Gastroesophageal sphincter (tissue), 3 donors: ENCODE measurements at regions not wholly inside any gene's neighbourhood (a gene's known extent, or its start where the extent isn't known, plus 50 kb on each side); places are given as distances from the start of the nearest gene placed in this dataset.

Experiments used
- EP300 ChIP-seq: sonication (generic); formaldehyde crosslinking; IDR thresholded peaks from one replicate; pipeline ENCODE4 v1.6.1; 2017; ENCODE audit warnings: antibody characterized with exemption, mild to moderate bottlenecking
- POLR2A ChIP-seq, 2 donors: fragments of 450-650 bp; IDR thresholded peaks; one replicate each; pipeline ENCODE4 v1.6.1; 2017; ENCODE audit warnings: antibody characterized with exemption in 2 of 2, mild to moderate bottlenecking in 2 of 2, moderate library complexity in 1 of 2
- POLR2AphosphoS5 ChIP-seq: sonication (generic); formaldehyde crosslinking; IDR thresholded peaks from one replicate; pipeline ENCODE4 v1.6.1; 2017; ENCODE audit warnings: antibody characterized with exemption
- TF ChIP-seq, protein P1 (sequence below), 4 experiments: fragments of 200-600 bp in 2 of 4; fragments of 450-650 bp in 2 of 4; sonication (generic) in 1 of 4; IDR thresholded peaks; one replicate each; pipeline ENCODE4 v1.5.1; 2017 to 2019; ENCODE audit warnings: antibody characterized with exemption in 4 of 4, mild to moderate bottlenecking in 2 of 4, moderate library complexity in 2 of 4

- TF ChIP-seq, protein P1, sequence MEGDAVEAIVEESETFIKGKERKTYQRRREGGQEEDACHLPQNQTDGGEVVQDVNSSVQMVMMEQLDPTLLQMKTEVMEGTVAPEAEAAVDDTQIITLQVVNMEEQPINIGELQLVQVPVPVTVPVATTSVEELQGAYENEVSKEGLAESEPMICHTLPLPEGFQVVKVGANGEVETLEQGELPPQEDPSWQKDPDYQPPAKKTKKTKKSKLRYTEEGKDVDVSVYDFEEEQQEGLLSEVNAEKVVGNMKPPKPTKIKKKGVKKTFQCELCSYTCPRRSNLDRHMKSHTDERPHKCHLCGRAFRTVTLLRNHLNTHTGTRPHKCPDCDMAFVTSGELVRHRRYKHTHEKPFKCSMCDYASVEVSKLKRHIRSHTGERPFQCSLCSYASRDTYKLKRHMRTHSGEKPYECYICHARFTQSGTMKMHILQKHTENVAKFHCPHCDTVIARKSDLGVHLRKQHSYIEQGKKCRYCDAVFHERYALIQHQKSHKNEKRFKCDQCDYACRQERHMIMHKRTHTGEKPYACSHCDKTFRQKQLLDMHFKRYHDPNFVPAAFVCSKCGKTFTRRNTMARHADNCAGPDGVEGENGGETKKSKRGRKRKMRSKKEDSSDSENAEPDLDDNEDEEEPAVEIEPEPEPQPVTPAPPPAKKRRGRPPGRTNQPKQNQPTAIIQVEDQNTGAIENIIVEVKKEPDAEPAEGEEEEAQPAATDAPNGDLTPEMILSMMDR (IDR thresholded peaks at IDR 0.05), result no peak
- no peak for TF ChIP-seq POLR2A (IDR thresholded peaks at IDR 0.05)
- no peak for TF ChIP-seq EP300
- TF ChIP-seq POLR2AphosphoS5, result no peak
Measured at GRCh38 chr6:88266126-88266525, 100.0 kb upstream of the CNR1 start.
